Left lung (tissue), 4 donors: ENCODE measurements at regions not wholly inside any gene's neighbourhood (a gene's known extent, or its start where the extent isn't known, plus 50 kb on each side); places are given as distances from the start of the nearest gene placed in this dataset.

Experiments used
- ATAC-seq: fragments of 200-7000 bp; cut with Tn5 transposase; one replicate; pipeline ENCODE4 v1.9.1; 2020; ENCODE audit warnings: moderate library complexity
- DNase-seq, 4 donors: peaks; one replicate each; pipeline ENCODE4 v3.0.0-alpha.2; 2013 to 2020
- H3K27ac ChIP-seq, 2 donors: fragments of 200-600 bp; sonication (generic) in 1 of 2; one replicate each; pipeline versions ENCODE4 v1.5.0 to v1.8.0; 2020 to 2021
- H3K27me3 ChIP-seq, 2 donors: fragments of 200-600 bp; sonication (generic) in 1 of 2; one replicate each; pipeline versions ENCODE4 v1.5.0 to v1.8.0; 2020 to 2021
- H3K36me3 ChIP-seq, 2 donors: fragments of 200-600 bp; sonication (generic) in 1 of 2; one replicate each; pipeline versions ENCODE4 v1.5.0 to v1.8.0; 2020 to 2021
- H3K4me1 ChIP-seq, 2 donors: fragments of 200-600 bp; one replicate each; pipeline ENCODE4 v1.8.0; 2021
- H3K4me3 ChIP-seq, 2 donors: fragments of 200-600 bp; sonication (generic) in 1 of 2; one replicate each; pipeline versions ENCODE4 v1.5.0 to v1.8.0; 2020 to 2021; ENCODE audit warnings: mild to moderate bottlenecking in 1 of 2
- H3K9me3 ChIP-seq, 2 donors: fragments of 200-600 bp; sonication (generic) in 1 of 2; one replicate each; pipeline versions ENCODE4 v1.5.0 to v1.8.0; 2020 to 2021
- intact Hi-C, 2 donors: fragments of 100-400 bp; cut with DNase I; formaldehyde crosslinking; loops; one replicate each; pipeline versions ENCODE4 v1.11.2 to v1.14.2; 2022
- TF ChIP-seq, protein P1 (sequence below), 2 donors: fragments of 200-600 bp; sonication (generic) in 1 of 2; IDR thresholded peaks; one replicate each; pipeline versions ENCODE4 v1.5.0 to v1.8.0; 2021; ENCODE audit warnings: antibody characterized with exemption in 2 of 2
- donor health status: DM: no; HTN: yes; CAD: no.
- donor health status: DM: no; HTN: no; CAD: no.

DNA sequence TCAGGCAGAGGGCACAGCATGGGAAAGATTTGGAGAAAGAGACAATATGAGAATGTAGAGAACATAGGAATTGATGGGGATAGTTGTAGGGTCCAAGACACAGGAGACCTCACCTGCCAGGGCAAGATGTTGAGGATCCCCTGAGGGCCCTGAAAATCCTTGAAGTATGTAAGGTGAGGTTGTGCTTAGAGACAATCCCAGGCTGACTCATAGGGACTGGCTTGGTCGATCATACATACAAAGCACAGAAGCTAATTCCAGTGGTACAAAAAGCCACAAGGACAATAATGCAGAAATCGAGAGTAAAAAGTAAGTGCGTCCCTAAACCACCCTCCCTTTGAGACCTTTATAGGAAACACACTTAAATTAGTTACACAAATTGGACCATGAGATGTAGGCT is 468.2 kb downstream of the MIAT start:
- Histone ChIP-seq H3K36me3 (no peaks in the 10 kb centered on the region), H3K4me3 (no peak overlapping the region), H3K9me3 (no peaks in the 10 kb centered on the region), H3K27ac (no peak overlapping the region), H3K27me3 (peaks cover 0 to 14% of the 10 kb centered on the region in 2 donors), H3K4me1 (peaks cover 4 to 25% of the 10 kb centered on the region in 2 donors)
- TF ChIP-seq, protein P1, sequence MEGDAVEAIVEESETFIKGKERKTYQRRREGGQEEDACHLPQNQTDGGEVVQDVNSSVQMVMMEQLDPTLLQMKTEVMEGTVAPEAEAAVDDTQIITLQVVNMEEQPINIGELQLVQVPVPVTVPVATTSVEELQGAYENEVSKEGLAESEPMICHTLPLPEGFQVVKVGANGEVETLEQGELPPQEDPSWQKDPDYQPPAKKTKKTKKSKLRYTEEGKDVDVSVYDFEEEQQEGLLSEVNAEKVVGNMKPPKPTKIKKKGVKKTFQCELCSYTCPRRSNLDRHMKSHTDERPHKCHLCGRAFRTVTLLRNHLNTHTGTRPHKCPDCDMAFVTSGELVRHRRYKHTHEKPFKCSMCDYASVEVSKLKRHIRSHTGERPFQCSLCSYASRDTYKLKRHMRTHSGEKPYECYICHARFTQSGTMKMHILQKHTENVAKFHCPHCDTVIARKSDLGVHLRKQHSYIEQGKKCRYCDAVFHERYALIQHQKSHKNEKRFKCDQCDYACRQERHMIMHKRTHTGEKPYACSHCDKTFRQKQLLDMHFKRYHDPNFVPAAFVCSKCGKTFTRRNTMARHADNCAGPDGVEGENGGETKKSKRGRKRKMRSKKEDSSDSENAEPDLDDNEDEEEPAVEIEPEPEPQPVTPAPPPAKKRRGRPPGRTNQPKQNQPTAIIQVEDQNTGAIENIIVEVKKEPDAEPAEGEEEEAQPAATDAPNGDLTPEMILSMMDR (IDR thresholded peaks at IDR 0.05): no peak
- no peak for ATAC-seq
- intact Hi-C loops: no loop called here
- no peak for DNase-seq

DNA sequence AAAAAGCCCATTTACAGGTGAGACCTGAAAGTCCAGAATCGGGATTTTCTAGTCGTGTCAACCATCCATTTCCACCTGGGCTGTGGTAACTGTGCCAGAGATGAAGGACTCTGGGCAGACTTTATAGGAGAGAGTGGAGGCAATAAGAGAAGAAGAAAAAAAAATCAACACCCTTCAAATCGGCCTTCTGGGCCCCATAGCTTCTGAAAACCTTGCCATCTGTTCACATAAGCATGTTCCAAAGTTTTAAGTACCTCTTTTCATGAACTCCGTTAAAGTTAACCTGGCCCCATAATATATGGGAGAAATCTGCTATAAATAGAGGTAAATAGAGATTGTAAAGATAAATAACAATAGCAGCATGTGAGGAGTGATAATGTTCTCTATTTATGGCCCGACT is 470.5 kb downstream of the MIAT start:
- DNase-seq (no peak), ATAC-seq (no peak)
- no peak overlapping the region for H3K27ac ChIP-seq
- H3K4me1 ChIP-seq: peaks cover 4 to 30% of the 10 kb centered on the region in 2 donors
- H3K4me3 ChIP-seq: no peak overlapping the region
- no peaks in the 10 kb centered on the region for H3K36me3 ChIP-seq
- no peaks in the 10 kb centered on the region for H3K9me3 ChIP-seq
- TF ChIP-seq, protein P1 (IDR thresholded peaks at IDR 0.05): no peak
- intact Hi-C loops: no loop called here
- H3K27me3 ChIP-seq: peaks cover 0 to 14% of the 10 kb centered on the region in 2 donors

DNA sequence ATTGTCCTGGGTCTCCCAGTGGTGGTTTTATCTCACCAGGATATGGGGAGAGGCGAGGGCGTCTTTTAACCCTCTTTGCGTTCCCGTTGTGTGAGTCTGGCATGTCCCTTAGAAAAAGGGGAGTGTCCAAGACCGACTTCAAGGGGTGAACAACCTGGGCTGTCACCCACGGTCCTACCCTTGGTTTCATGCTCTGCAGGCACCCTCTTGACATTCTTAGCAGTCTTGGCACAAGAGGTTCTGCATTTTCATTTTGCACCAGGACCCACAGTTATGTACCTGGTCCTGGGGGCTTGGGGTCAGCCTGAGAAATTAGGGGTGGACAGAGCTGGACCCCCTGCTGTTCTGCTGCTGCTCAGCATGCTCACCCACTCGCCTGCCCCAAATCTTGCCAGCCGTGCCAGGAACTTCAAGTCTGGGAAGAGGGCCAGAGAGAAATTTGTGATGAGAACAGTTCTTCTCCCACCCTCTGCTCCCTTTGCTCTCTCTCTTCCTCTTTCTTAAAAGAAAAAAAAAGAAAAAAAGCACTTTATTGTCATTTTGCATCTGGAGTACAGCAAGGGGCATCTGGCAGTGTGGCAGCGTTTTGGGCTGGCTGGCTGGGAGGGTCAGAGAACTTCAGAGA is 471.2 kb downstream of the MIAT start:
- TF ChIP-seq, protein P1 (IDR thresholded peaks at IDR 0.05): no peak
- H3K27ac ChIP-seq: peak overlapping the region in 1 of 2 donors; percentile 68
- intact Hi-C loops: no loop called here
- no peak for DNase-seq
- peaks cover 4 to 36% of the 10 kb centered on the region in 2 donors for H3K4me1 ChIP-seq
- H3K27me3 ChIP-seq: peaks cover 0 to 14% of the 10 kb centered on the region in 2 donors
- no peaks in the 10 kb centered on the region for H3K36me3 ChIP-seq
- no peak overlapping the region for H3K4me3 ChIP-seq
- no peak for ATAC-seq
- no peaks in the 10 kb centered on the region for H3K9me3 ChIP-seq

DNA sequence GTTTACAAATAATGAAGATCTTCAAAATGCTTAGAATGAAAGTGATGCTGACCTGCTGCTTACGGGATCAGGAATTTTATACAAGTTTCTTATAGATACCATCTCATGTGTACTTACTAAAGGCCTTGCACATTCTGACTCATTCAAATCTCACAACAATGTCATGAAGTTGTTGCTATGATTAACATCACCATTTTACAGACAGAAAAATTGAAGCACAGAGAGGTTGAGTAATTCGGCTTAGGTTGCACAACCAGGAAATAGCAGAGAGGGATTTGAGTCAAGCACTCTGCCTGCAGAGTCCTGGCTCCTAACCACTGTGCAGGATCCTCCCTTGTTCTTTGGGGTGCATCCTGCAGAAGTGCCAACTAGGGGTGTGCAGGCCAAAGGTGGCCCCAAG is 471.9 kb downstream of the MIAT start:
- intact Hi-C loops: no loop called here
- peaks cover 0 to 21% of the 10 kb centered on the region in 2 donors for H3K27me3 ChIP-seq
- no peaks in the 10 kb centered on the region for H3K9me3 ChIP-seq
- H3K4me3 ChIP-seq: no peak overlapping the region
- no peak for DNase-seq
- H3K27ac ChIP-seq: peak overlapping the region in 1 of 2 donors; percentile 68
- H3K36me3 ChIP-seq: no peaks in the 10 kb centered on the region
- TF ChIP-seq, protein P1 (IDR thresholded peaks at IDR 0.05): no peak
- H3K4me1 ChIP-seq: peaks cover 0 to 36% of the 10 kb centered on the region in 2 donors
- peak; percentile 37 for ATAC-seq

DNA sequence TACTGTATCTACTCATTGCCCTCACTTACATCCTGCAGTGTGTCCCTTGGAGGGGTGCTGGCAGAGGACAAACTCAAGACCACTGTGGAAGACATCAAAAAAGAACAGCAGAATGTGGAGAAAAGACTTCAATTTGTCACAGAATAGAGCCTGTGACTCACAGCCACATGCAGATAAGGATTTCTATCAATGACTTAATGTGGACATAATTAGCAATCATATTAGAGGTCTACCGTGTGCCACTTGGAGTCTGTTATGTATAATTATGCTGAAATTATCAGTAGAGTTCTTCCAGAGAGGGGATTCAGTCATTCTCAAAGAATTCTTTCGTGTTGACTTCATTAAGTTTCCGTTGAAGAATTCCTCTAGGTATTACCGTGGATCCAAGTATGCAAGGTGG is 473.5 kb downstream of the MIAT start:
- Histone ChIP-seq H3K27me3 (peaks cover 0 to 25% of the 10 kb centered on the region in 2 donors), H3K27ac (no peak overlapping the region), H3K36me3 (no peaks in the 10 kb centered on the region), H3K9me3 (no peaks in the 10 kb centered on the region), H3K4me1 (peaks cover 0 to 45% of the 10 kb centered on the region in 2 donors), H3K4me3 (no peak overlapping the region)
- TF ChIP-seq, protein P1 (IDR thresholded peaks at IDR 0.05): no peak
- intact Hi-C loops: no loop called here
- DNase-seq (no peak), ATAC-seq (no peak)
